ENCODE measurements at regions not wholly inside any gene's neighbourhood (a gene's known extent, or its start where the extent isn't known, plus 50 kb on each side); places are given as distances from the start of the nearest gene placed in this dataset.

GRCh38 chr5:143682246-143682905 lies 129.6 kb upstream of the HMHB1 start:
- no peak for TF ChIP-seq POLR2AphosphoS5 (IDR thresholded peaks at IDR 0.05; ENCODE audit: low read depth, low read length)
- no peak for TF ChIP-seq EP300 (IDR thresholded peaks at IDR 0.05; ENCODE audit: borderline replicate concordance in 1 of 2, low read depth in 2 of 2, low read length in 2 of 2)
- TF ChIP-seq CTCF (IDR thresholded peaks at IDR 0.05; ENCODE audit: control extremely low read depth in 1 of 3, insufficient read depth in 1 of 3, low read depth in 1 of 3, low read length in 3 of 3) = no peak
